Ishikawa (cell line): ENCODE measurements at regions not wholly inside any gene's neighbourhood (a gene's known extent, or its start where the extent isn't known, plus 50 kb on each side); places are given as distances from the start of the nearest gene placed in this dataset.

Source experiments
- CEBPB ChIP-seq: IDR thresholded peaks from 2 replicates; pipeline ENCODE4 v1.6.1; 2012
- RAD21 ChIP-seq: IDR thresholded peaks from 2 replicates; pipeline ENCODE4 v1.6.1; 2012; ENCODE audit warnings: low read depth
- REST ChIP-seq: IDR thresholded peaks from 2 replicates; pipeline ENCODE4 v1.6.1; 2012; ENCODE audit warnings: low read depth, mild to moderate bottlenecking
- TEAD4 ChIP-seq: IDR thresholded peaks from 2 replicates; pipeline ENCODE4 v1.6.1; 2012
- TF ChIP-seq, protein P1 (sequence below): IDR thresholded peaks from 2 replicates; pipeline ENCODE4 v1.6.1; 2012
- TF ChIP-seq, protein P2 (sequence below): IDR thresholded peaks from 2 replicates; pipeline ENCODE4 v1.6.1; 2012

- TF ChIP-seq RAD21 (no peak), CEBPB (no peak), REST (no peak), TEAD4 (no peak)
- TF ChIP-seq, protein P1, sequence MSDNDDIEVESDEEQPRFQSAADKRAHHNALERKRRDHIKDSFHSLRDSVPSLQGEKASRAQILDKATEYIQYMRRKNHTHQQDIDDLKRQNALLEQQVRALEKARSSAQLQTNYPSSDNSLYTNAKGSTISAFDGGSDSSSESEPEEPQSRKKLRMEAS: no peak
- TF ChIP-seq, protein P2, sequence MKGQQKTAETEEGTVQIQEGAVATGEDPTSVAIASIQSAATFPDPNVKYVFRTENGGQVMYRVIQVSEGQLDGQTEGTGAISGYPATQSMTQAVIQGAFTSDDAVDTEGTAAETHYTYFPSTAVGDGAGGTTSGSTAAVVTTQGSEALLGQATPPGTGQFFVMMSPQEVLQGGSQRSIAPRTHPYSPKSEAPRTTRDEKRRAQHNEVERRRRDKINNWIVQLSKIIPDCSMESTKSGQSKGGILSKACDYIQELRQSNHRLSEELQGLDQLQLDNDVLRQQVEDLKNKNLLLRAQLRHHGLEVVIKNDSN: no peak
These were observed 258.6 kb downstream of the IPO8 start for GRCh38 chr12:30437044-30437443.
